ENCODE measurements at regions not wholly inside any gene's neighbourhood (a gene's known extent, or its start where the extent isn't known, plus 50 kb on each side); places are given as distances from the start of the nearest gene placed in this dataset.

DNA sequence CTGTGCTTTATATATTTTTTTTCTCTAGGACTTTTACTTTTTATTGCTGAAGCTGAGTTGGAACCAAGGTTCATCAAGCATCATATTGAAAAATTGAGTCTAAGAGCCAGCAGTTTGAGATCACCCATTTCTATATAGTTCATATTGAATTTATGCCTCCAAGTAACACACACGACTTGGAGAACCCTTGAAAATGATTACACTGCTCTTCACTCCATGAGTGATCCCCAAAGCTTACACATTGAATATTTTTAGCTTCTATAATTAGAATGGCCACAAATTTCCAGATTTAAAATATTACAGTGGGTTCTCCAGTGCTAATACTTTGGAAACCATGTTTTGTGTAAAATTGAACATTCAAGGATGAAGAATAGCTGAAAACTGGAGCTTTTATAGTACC lies 144.4 kb upstream of the SLC4A4 start:
- TF ChIP-seq EZH2 (IDR thresholded peaks at IDR 0.05; ENCODE audit: insufficient read depth, poor library complexity, severe bottlenecking) (no peak), EZH2phosphoT487 (IDR thresholded peaks at IDR 0.05; ENCODE audit: insufficient read depth, low read depth) (no peak)

Data from GM23248 (cell line).